Urinary bladder (tissue), 3 donors: ENCODE measurements at regions not wholly inside any gene's neighbourhood (a gene's known extent, or its start where the extent isn't known, plus 50 kb on each side); places are given as distances from the start of the nearest gene placed in this dataset.
"Not testable (repeated sequence)": the region's sequence is repeated elsewhere in the genome, so short reads cannot be mapped to it uniquely, and the experiment has no call there.

Source experiments
- DNase-seq: peaks from one replicate; pipeline ENCODE4 v3.0.0-alpha.2; 2015; ENCODE audit errors: extremely low spot score
- H3K27ac ChIP-seq: one replicate; pipeline ENCODE4 v1.5.1; 2013; ENCODE audit warnings: low read depth, mild to moderate bottlenecking, moderate library complexity
- H3K36me3 ChIP-seq: one replicate; pipeline ENCODE4 v1.6.1; 2013; ENCODE audit warnings: mild to moderate bottlenecking, moderate library complexity; ENCODE audit not compliant: insufficient read depth
- H3K4me1 ChIP-seq: one replicate; pipeline ENCODE4 v1.6.1; 2013; ENCODE audit warnings: mild to moderate bottlenecking, moderate library complexity; ENCODE audit not compliant: insufficient read depth
- H3K4me3 ChIP-seq: one replicate; pipeline ENCODE4 v1.5.1; 2013; ENCODE audit warnings: low read depth, low read length
- WGBS: extraction: QIAGEN DNeasy Blood & Tissue Kit; methylation state at CpG from one replicate; pipeline ENCODE4 v1.1.7; 2013; 5-methylcytosine and 5-hydroxymethylcytosine counted together
- donor health status: healthy with polysubstance abuse.
- donor health status: healthy.

- Histone ChIP-seq H3K27ac (no peak overlapping the region), H3K36me3 (no peaks in the 10 kb centered on the region), H3K4me3 (no peak overlapping the region), H3K4me1 (no peaks in the 10 kb centered on the region)
- 79% methylated on average over 2 of the region's 2 CpGs for WGBS
- DNase-seq: no peak
These were observed 412.5 kb downstream of the ADAM29 start for GRCh38 chr4:175330652-175331051.

- no peak for DNase-seq
- no peak overlapping the region for H3K4me3 ChIP-seq
- no peak overlapping the region for H3K27ac ChIP-seq
- H3K4me1 ChIP-seq: no peaks in the 10 kb centered on the region
- H3K36me3 ChIP-seq: no peaks in the 10 kb centered on the region
These were observed 417.2 kb downstream of the ADAM29 start for GRCh38 chr4:175335331-175335730.

GRCh38 chr4:175336570-175336969, 418.4 kb downstream of the ADAM29 start:
- H3K36me3 ChIP-seq, H3K4me1 ChIP-seq, H3K4me3 ChIP-seq, DNase-seq, H3K27ac ChIP-seq: not testable (repeated sequence)
- WGBS: 94% methylated on average over 5 of the region's 5 CpGs

GRCh38 chr4:175339100-175339707, 421.0 kb downstream of the ADAM29 start:
- 89% methylated on average over 1 of the region's 1 CpG for WGBS
- Histone ChIP-seq H3K4me3 (no peak overlapping the region), H3K4me1 (no peaks in the 10 kb centered on the region), H3K27ac (no peak overlapping the region), H3K36me3 (no peaks in the 10 kb centered on the region)
- no peak for DNase-seq

GRCh38 chr4:175341203-175341755, 423.1 kb downstream of the ADAM29 start:
- 77% methylated on average over 2 of the region's 2 CpGs for WGBS
- Histone ChIP-seq H3K27ac (no peak overlapping the region), H3K36me3 (no peaks in the 10 kb centered on the region), H3K4me3 (no peak overlapping the region), H3K4me1 (no peaks in the 10 kb centered on the region)
- no peak for DNase-seq

- Histone ChIP-seq H3K4me3 (no peak overlapping the region), H3K27ac (no peak overlapping the region), H3K4me1 (no peaks in the 10 kb centered on the region), H3K36me3 (no peaks in the 10 kb centered on the region)
- DNase-seq: no peak
- 82% methylated on average over 2 of the region's 2 CpGs for WGBS
These were observed 428.2 kb downstream of the ADAM29 start for GRCh38 chr4:175346376-175346775.

GRCh38 chr4:175350246-175350645, 432.1 kb downstream of the ADAM29 start:
- 66% methylated on average over 3 of the region's 3 CpGs for WGBS
- no peak for DNase-seq
- H3K4me3 ChIP-seq: no peak overlapping the region
- no peaks in the 10 kb centered on the region for H3K36me3 ChIP-seq
- no peaks in the 10 kb centered on the region for H3K4me1 ChIP-seq
- H3K27ac ChIP-seq: no peak overlapping the region

- Histone ChIP-seq H3K4me3 (no peak overlapping the region), H3K36me3 (no peaks in the 10 kb centered on the region), H3K27ac (no peak overlapping the region), H3K4me1 (no peaks in the 10 kb centered on the region)
- DNase-seq: no peak
- WGBS: 75% methylated on average over 2 of the region's 2 CpGs
These were observed 433.3 kb downstream of the ADAM29 start for GRCh38 chr4:175351473-175351872.

GRCh38 chr4:175369087-175369486, 443.0 kb downstream of the GPM6A start:
- 82% methylated on average over 6 of the region's 6 CpGs for WGBS

GRCh38 chr4:175371091-175371490, 441.0 kb downstream of the GPM6A start:
- WGBS: 77% methylated on average over 1 of the region's 1 CpG
- Histone ChIP-seq H3K27ac (no peak overlapping the region), H3K4me3 (no peak overlapping the region), H3K36me3 (no peaks in the 10 kb centered on the region), H3K4me1 (no peaks in the 10 kb centered on the region)
- no peak for DNase-seq

More at GRCh38 chr4:175369087-175369486, 443.0 kb downstream of the GPM6A start:
- Histone ChIP-seq H3K4me3 (no peak overlapping the region), H3K4me1 (no peaks in the 10 kb centered on the region), H3K36me3 (no peaks in the 10 kb centered on the region), H3K27ac (no peak overlapping the region)
- DNase-seq: no peak

GRCh38 chr4:175373031-175373430, 439.0 kb downstream of the GPM6A start:
- no peak overlapping the region for H3K27ac ChIP-seq
- H3K4me1 ChIP-seq: no peaks in the 10 kb centered on the region
- no peak for DNase-seq
- no peaks in the 10 kb centered on the region for H3K36me3 ChIP-seq
- no peak overlapping the region for H3K4me3 ChIP-seq

GRCh38 chr4:175374459-175374858, 437.6 kb downstream of the GPM6A start:
- H3K4me3 ChIP-seq: no peak overlapping the region
- no peak overlapping the region for H3K27ac ChIP-seq
- 80% methylated on average over 3 of the region's 3 CpGs for WGBS
- no peaks in the 10 kb centered on the region for H3K4me1 ChIP-seq
- DNase-seq: no peak
- no peaks in the 10 kb centered on the region for H3K36me3 ChIP-seq

GRCh38 chr4:175376287-175376977, 435.6 kb downstream of the GPM6A start:
- Histone ChIP-seq H3K27ac (no peak overlapping the region), H3K4me1 (no peaks in the 10 kb centered on the region), H3K4me3 (no peak overlapping the region), H3K36me3 (no peaks in the 10 kb centered on the region)
- no peak for DNase-seq
- WGBS: 89% methylated on average over 8 of the region's 8 CpGs

GRCh38 chr4:175377203-175377602, 434.9 kb downstream of the GPM6A start:
- Histone ChIP-seq H3K36me3 (no peaks in the 10 kb centered on the region), H3K4me1 (no peaks in the 10 kb centered on the region), H3K27ac (no peak overlapping the region), H3K4me3 (no peak overlapping the region)
- WGBS: 45% methylated on average over 2 of the region's 2 CpGs
- no peak for DNase-seq
